Testis (tissue), 2 donors: ENCODE measurements at regions not wholly inside any gene's neighbourhood (a gene's known extent, or its start where the extent isn't known, plus 50 kb on each side); places are given as distances from the start of the nearest gene placed in this dataset.

Source experiments
- POLR2A ChIP-seq: fragments of 450-650 bp; IDR thresholded peaks from one replicate; pipeline ENCODE4 v1.6.1; 2017; ENCODE audit warnings: antibody characterized with exemption, mild to moderate bottlenecking, moderate library complexity
- TF ChIP-seq, protein P1 (sequence below), 3 experiments: fragments of 450-650 bp in 2 of 3; fragments of 200-600 bp in 1 of 3; sonication (generic) in 1 of 3; IDR thresholded peaks; one replicate each; pipeline ENCODE4 v1.5.1; 2016 to 2019; ENCODE audit warnings: antibody characterized with exemption in 3 of 3, mild to moderate bottlenecking in 2 of 3, moderate library complexity in 1 of 3

DNA sequence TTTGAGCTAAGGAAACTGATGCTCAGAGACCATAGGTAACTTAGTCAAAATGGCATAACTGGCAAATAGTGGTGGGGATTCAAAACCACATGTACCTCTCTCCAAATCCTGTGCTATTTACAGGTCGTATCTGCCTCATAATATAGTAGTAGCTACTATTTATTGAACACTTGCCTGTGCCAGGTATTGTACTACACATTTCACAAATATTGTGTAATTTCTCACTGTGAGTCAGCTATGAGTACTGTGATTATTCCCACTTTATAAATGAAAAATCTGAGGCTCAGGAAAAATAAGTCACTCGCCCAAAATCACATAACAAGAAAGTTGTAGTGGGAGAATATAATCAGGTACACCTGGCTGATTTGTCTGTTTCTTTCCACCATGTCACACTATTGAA lies 199.8 kb upstream of the FAT3 start:
- no peak for TF ChIP-seq POLR2A
- TF ChIP-seq, protein P1, sequence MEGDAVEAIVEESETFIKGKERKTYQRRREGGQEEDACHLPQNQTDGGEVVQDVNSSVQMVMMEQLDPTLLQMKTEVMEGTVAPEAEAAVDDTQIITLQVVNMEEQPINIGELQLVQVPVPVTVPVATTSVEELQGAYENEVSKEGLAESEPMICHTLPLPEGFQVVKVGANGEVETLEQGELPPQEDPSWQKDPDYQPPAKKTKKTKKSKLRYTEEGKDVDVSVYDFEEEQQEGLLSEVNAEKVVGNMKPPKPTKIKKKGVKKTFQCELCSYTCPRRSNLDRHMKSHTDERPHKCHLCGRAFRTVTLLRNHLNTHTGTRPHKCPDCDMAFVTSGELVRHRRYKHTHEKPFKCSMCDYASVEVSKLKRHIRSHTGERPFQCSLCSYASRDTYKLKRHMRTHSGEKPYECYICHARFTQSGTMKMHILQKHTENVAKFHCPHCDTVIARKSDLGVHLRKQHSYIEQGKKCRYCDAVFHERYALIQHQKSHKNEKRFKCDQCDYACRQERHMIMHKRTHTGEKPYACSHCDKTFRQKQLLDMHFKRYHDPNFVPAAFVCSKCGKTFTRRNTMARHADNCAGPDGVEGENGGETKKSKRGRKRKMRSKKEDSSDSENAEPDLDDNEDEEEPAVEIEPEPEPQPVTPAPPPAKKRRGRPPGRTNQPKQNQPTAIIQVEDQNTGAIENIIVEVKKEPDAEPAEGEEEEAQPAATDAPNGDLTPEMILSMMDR (IDR thresholded peaks at IDR 0.05): no peak
